SU-DHL-6 (cell line): ENCODE measurements at regions not wholly inside any gene's neighbourhood (a gene's known extent, or its start where the extent isn't known, plus 50 kb on each side); places are given as distances from the start of the nearest gene placed in this dataset.

ENCODE experiments used
- H2AFZ ChIP-seq: fragments of 200-600 bp; sonication (generic); 2 replicates; pipeline ENCODE4 v1.6.1; 2014; ENCODE audit warnings: low read depth, mild to moderate bottlenecking, moderate library complexity, mixed read lengths, antibody characterized with exemption, low read length; ENCODE audit not compliant: severe bottlenecking
- H3F3A ChIP-seq: fragments of 200-600 bp; shearing (Covaris generic); 2 replicates; pipeline ENCODE4 v1.6.0; 2016; ENCODE audit warnings: antibody characterized with exemption, mild to moderate bottlenecking; ENCODE audit not compliant: insufficient read depth
- H3K27ac ChIP-seq: fragments of 200-600 bp; sonication (generic); 2 replicates; pipeline ENCODE4 v1.5.1; 2016; ENCODE audit warnings: low read depth, mild to moderate bottlenecking, low read length, moderate library complexity, mixed read lengths
- H3K27me3 ChIP-seq: fragments of 200-600 bp; sonication (generic), shearing (Covaris generic); 2 replicates; pipeline ENCODE4 v1.6.0; 2014; ENCODE audit warnings: mild to moderate bottlenecking, low read length
- H3K36me3 ChIP-seq: fragments of 200-600 bp; sonication (generic); 2 replicates; pipeline ENCODE4 v1.6.1; 2014; ENCODE audit warnings: mild to moderate bottlenecking, low read length, mixed read lengths
- H3K4me2 ChIP-seq: fragments of 300-600, 200-600 bp; shearing (Covaris generic), sonication (generic); 2 replicates; pipeline ENCODE4 v1.6.0; 2014; ENCODE audit warnings: low read length, low read depth, mild to moderate bottlenecking; ENCODE audit not compliant: poor library complexity, severe bottlenecking
- H3K4me3 ChIP-seq: fragments of 200-600 bp; sonication (generic); 2 replicates; pipeline ENCODE4 v1.5.1; 2014; ENCODE audit warnings: antibody characterized with exemption, low read length, mild to moderate bottlenecking, mixed read lengths; ENCODE audit not compliant: insufficient read depth, poor library complexity, severe bottlenecking
- H3K79me2 ChIP-seq: fragments of 200-600 bp; sonication (generic); 2 replicates; pipeline ENCODE4 v1.6.1; 2014; ENCODE audit warnings: mild to moderate bottlenecking, low read length, moderate library complexity; ENCODE audit not compliant: insufficient read depth
- H3K9ac ChIP-seq: fragments of 200-600 bp; sonication (generic); 2 replicates; pipeline ENCODE4 v1.7.0; 2014; ENCODE audit warnings: mild to moderate bottlenecking, low read length
- H3K9me2 ChIP-seq: fragments of 200-600 bp; sonication (generic); replicated peaks from 2 replicates; pipeline ENCODE4 v1.6.1; 2014; ENCODE audit warnings: low read length; ENCODE audit not compliant: insufficient read depth
- H3K9me3 ChIP-seq: fragments of 200-600 bp; sonication (generic); 2 replicates; pipeline ENCODE4 v1.6.1; 2014; ENCODE audit warnings: low read length, mixed read lengths; ENCODE audit not compliant: insufficient read depth
- H4K20me1 ChIP-seq: fragments of 200-600 bp; sonication (generic); 2 replicates; pipeline ENCODE4 v1.6.1; 2014; ENCODE audit warnings: low read depth, mild to moderate bottlenecking, antibody characterized with exemption, low read length, moderate library complexity, mixed read lengths
- CTCF ChIP-seq: fragments of 200-600 bp; sonication (generic); IDR thresholded peaks from one replicate; pipeline ENCODE4 v1.5.1; 2017; ENCODE audit warnings: antibody characterized with exemption, mild to moderate bottlenecking, low read length, moderate library complexity; ENCODE audit not compliant: insufficient read depth, poor library complexity, severe bottlenecking
- EZH2phosphoT487 ChIP-seq: fragments of 200-600 bp; sonication (generic), shearing (Covaris generic); conservative IDR thresholded peaks from 2 replicates; pipeline ENCODE4 v1.6.1; 2018; ENCODE audit warnings: mild to moderate bottlenecking, antibody characterized with exemption, low read length, moderate library complexity, mixed read lengths

GRCh38 chr5:37991301-37992299 is 151.8 kb upstream of the GDNF start:
- Histone ChIP-seq H3K4me3 (no peak overlapping the region), H3K79me2 (no peaks in the 10 kb centered on the region)

GRCh38 chr5:37989884-37990283 is 150.0 kb upstream of the GDNF start:
- no peak overlapping the region for H3K9ac ChIP-seq
- no peaks in the 10 kb centered on the region for H3K79me2 ChIP-seq
- no peaks in the 10 kb centered on the region for H3K9me2 ChIP-seq
- no peaks in the 10 kb centered on the region for H3K27me3 ChIP-seq
- H3K9me3 ChIP-seq = no peaks in the 10 kb centered on the region
- H3K36me3 ChIP-seq = no peaks in the 10 kb centered on the region
- no peaks in the 10 kb centered on the region for H3F3A ChIP-seq
- no peak overlapping the region for H3K4me3 ChIP-seq
- no peak overlapping the region for H3K27ac ChIP-seq
- TF ChIP-seq EZH2phosphoT487 (no peak), CTCF (no peak)
- no peak overlapping the region for H2AFZ ChIP-seq
- H3K4me2 ChIP-seq = no peak overlapping the region
- H4K20me1 ChIP-seq = no peaks in the 10 kb centered on the region

More at GRCh38 chr5:37991301-37992299, 151.8 kb upstream of the GDNF start:
- TF ChIP-seq CTCF = no peak
- no peak for TF ChIP-seq EZH2phosphoT487
- Histone ChIP-seq H3K4me2 (no peak overlapping the region), H4K20me1 (no peaks in the 10 kb centered on the region), H3K27me3 (no peaks in the 10 kb centered on the region), H2AFZ (no peak overlapping the region), H3K9me3 (no peaks in the 10 kb centered on the region), H3K9me2 (no peaks in the 10 kb centered on the region), H3K36me3 (no peaks in the 10 kb centered on the region), H3F3A (no peaks in the 10 kb centered on the region), H3K9ac (no peak overlapping the region), H3K27ac (no peak overlapping the region)

DNA sequence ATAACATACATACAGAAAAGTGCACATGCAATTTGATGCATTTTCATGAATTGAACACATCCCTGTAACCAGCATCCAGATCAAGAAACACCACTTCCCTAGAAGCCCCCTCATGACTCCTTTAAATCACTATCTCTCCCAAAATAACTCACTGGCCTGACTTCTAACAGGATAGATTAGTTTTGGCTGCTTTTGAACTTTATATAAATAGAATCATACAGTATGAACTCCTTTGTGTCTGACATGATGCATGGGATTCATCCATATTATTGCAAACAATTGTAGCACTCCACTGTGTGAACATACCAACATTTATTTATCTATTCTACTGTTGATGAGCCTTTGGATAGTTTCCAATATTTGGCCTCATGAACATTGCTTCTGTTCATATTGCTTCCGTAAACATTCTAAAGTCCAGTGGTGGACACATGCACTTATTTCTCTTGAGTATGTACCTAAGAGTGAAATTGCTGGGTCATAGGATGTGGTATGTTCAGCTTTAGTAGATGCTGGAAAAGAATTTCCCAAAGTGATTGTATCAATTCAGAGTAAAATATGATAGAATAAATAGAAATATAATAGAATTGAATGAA is 148.7 kb upstream of the GDNF start:
- H4K20me1 ChIP-seq = no peaks in the 10 kb centered on the region
- no peak for TF ChIP-seq CTCF
- TF ChIP-seq EZH2phosphoT487 = no peak
- H3K9me2 ChIP-seq = no peaks in the 10 kb centered on the region
- no peaks in the 10 kb centered on the region for H3K9me3 ChIP-seq
- no peaks in the 10 kb centered on the region for H3K27me3 ChIP-seq
- H3K79me2 ChIP-seq = no peaks in the 10 kb centered on the region
- H3F3A ChIP-seq = no peaks in the 10 kb centered on the region
- no peak overlapping the region for H3K4me2 ChIP-seq
- H3K27ac ChIP-seq = no peak overlapping the region
- no peak overlapping the region for H2AFZ ChIP-seq
- H3K36me3 ChIP-seq = no peaks in the 10 kb centered on the region
- H3K4me3 ChIP-seq = no peak overlapping the region
- H3K9ac ChIP-seq = no peak overlapping the region
